ENCODE measurements at regions not wholly inside any gene's neighbourhood (a gene's known extent, or its start where the extent isn't known, plus 50 kb on each side); places are given as distances from the start of the nearest gene placed in this dataset.
"Not testable (repeated sequence)": the region's sequence is repeated elsewhere in the genome, so short reads cannot be mapped to it uniquely, and the experiment has no call there.

- DNase-seq (ENCODE audit: low read depth in 4 of 4, low spot score in 1 of 4), result no peak
Observed at GRCh38 chr4:12712648-12713339, 771.3 kb downstream of the RAB28 start.

GRCh38 chr4:12707381-12708175, 776.6 kb downstream of the RAB28 start:
- DNase-seq (ENCODE audit: low read depth in 4 of 4, low spot score in 1 of 4), result no peak

GRCh38 chr4:12703036-12703435, 781.1 kb downstream of the RAB28 start:
- DNase-seq (ENCODE audit: low read depth in 4 of 4, low spot score in 1 of 4), result no peak

- DNase-seq (ENCODE audit: low read depth in 4 of 4, low spot score in 1 of 4), result no peak
Observed at GRCh38 chr4:12701384-12701783, 782.8 kb downstream of the RAB28 start.

- no peak for DNase-seq (ENCODE audit: low read depth in 4 of 4, low spot score in 1 of 4)
Observed at GRCh38 chr4:12697970-12698369, 786.2 kb downstream of the RAB28 start.

GRCh38 chr4:12692815-12693214, 791.3 kb downstream of the RAB28 start:
- DNase-seq (ENCODE audit: low read depth in 4 of 4, low spot score in 1 of 4), result no peak

GRCh38 chr4:12691168-12691567, 793.0 kb downstream of the RAB28 start:
- DNase-seq (ENCODE audit: low read depth in 4 of 4, low spot score in 1 of 4), result no peak

GRCh38 chr4:12689457-12689856, 794.7 kb downstream of the RAB28 start:
- DNase-seq (ENCODE audit: low read depth in 4 of 4, low spot score in 1 of 4), result no peak

- DNase-seq (ENCODE audit: low read depth in 4 of 4, low spot score in 1 of 4), result no peak
Observed at GRCh38 chr4:12679217-12679616, 804.9 kb downstream of the RAB28 start.

GRCh38 chr4:12674184-12674583, 810.0 kb downstream of the RAB28 start:
- no peak for DNase-seq (ENCODE audit: low read depth in 4 of 4, low spot score in 1 of 4)

- DNase-seq (ENCODE audit: low read depth in 4 of 4, low spot score in 1 of 4), result no peak
Observed at GRCh38 chr4:12672303-12672702, 811.8 kb downstream of the RAB28 start.

GRCh38 chr4:12658146-12658545, 826.0 kb downstream of the RAB28 start:
- no peak for DNase-seq (ENCODE audit: low read depth in 4 of 4, low spot score in 1 of 4)

GRCh38 chr4:12651876-12652275, 832.3 kb downstream of the RAB28 start:
- DNase-seq (ENCODE audit: low read depth in 4 of 4, low spot score in 1 of 4), result no peak

- DNase-seq (ENCODE audit: low read depth in 4 of 4, low spot score in 1 of 4), result no peak
Observed at GRCh38 chr4:12645732-12646131, 838.4 kb downstream of the RAB28 start.

- no peak for DNase-seq (ENCODE audit: low read depth in 4 of 4, low spot score in 1 of 4)
Observed at GRCh38 chr4:12644261-12644660, 839.9 kb downstream of the RAB28 start.

- DNase-seq (ENCODE audit: low read depth in 4 of 4, low spot score in 1 of 4), result no peak
Observed at GRCh38 chr4:12636191-12636590, 847.9 kb downstream of the RAB28 start.

- DNase-seq (ENCODE audit: low read depth in 4 of 4, low spot score in 1 of 4), result no peak
Observed at GRCh38 chr4:12635629-12636028, 848.5 kb downstream of the RAB28 start.

GRCh38 chr4:12633053-12633651, 851.0 kb downstream of the RAB28 start:
- DNase-seq (ENCODE audit: low read depth in 4 of 4, low spot score in 1 of 4), result peak; percentile 31 to 65 (median 54)

- DNase-seq (ENCODE audit: low read depth in 4 of 4, low spot score in 1 of 4), result no peak
Observed at GRCh38 chr4:12615822-12616221, 868.3 kb downstream of the RAB28 start.

- DNase-seq (ENCODE audit: low read depth in 4 of 4, low spot score in 1 of 4), result no peak
Observed at GRCh38 chr4:12612876-12613275, 871.3 kb downstream of the RAB28 start.

GRCh38 chr4:12609212-12609875, 874.8 kb downstream of the RAB28 start:
- not testable (repeated sequence) for DNase-seq (ENCODE audit: low read depth in 4 of 4, low spot score in 1 of 4)

- DNase-seq (ENCODE audit: low read depth in 4 of 4, low spot score in 1 of 4), result no peak
Observed at GRCh38 chr4:12595986-12596385, 888.2 kb downstream of the RAB28 start.
